ENCODE measurements at regions not wholly inside any gene's neighbourhood (a gene's known extent, or its start where the extent isn't known, plus 50 kb on each side); places are given as distances from the start of the nearest gene placed in this dataset.

DNA sequence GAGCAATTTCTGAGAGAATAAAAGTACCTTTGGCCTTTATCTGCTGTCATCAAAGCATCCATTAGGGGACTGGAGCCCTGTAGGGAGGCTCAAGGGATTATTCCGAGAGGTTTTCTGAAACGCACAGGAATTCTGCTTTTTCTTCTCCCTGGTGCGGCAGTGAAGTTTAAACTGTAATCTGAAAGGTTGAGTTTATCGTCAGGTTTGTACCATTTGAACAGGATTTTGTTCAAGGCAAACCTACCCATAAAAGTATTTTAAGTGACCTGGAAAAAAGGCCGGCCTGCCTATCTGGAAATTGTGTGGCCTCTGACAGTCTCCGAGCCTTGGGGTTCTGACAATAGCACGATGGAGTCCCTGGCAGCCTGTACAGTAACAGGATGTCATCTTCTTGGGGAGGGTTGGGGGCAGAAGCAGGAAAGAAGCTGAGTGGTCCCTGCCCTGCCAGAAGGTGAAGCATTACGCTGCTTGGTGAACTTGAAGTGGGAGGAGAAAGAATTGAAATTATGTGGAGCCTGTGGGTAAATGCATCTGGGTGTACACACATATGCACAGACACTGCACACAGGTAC lies 272.0 kb downstream of the CYRIA start:
- TF ChIP-seq SUZ12 (IDR thresholded peaks at IDR 0.05) (no peak), ARNT (IDR thresholded peaks at IDR 0.05) (no peak), HDGF (IDR thresholded peaks at IDR 0.05; ENCODE audit: borderline replicate concordance) (no peak), FOXK2 (IDR thresholded peaks at IDR 0.05) (no peak), FOXM1 (IDR thresholded peaks at IDR 0.05; ENCODE audit: borderline replicate concordance) (no peak), SP1 (IDR thresholded peaks at IDR 0.05) (no peak), CTBP1 (IDR thresholded peaks at IDR 0.05; ENCODE audit: borderline replicate concordance) (no peak), ELF4 (IDR thresholded peaks at IDR 0.05) (no peak), BHLHE40 (IDR thresholded peaks at IDR 0.05; ENCODE audit: borderline replicate concordance) (no peak), LEF1 (IDR thresholded peaks at IDR 0.05; ENCODE audit: borderline replicate concordance) (no peak), ZNF384 (IDR thresholded peaks at IDR 0.05) (no peak), NFRKB (IDR thresholded peaks at IDR 0.05) (no peak)
- TF ChIP-seq, protein P1, sequence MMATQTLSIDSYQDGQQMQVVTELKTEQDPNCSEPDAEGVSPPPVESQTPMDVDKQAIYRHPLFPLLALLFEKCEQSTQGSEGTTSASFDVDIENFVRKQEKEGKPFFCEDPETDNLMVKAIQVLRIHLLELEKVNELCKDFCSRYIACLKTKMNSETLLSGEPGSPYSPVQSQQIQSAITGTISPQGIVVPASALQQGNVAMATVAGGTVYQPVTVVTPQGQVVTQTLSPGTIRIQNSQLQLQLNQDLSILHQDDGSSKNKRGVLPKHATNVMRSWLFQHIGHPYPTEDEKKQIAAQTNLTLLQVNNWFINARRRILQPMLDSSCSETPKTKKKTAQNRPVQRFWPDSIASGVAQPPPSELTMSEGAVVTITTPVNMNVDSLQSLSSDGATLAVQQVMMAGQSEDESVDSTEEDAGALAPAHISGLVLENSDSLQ (IDR thresholded peaks at IDR 0.05): no peak
